SW 1271 (cell line): ENCODE measurements at regions not wholly inside any gene's neighbourhood (a gene's known extent, or its start where the extent isn't known, plus 50 kb on each side); places are given as distances from the start of the nearest gene placed in this dataset.
"Not testable (repeated sequence)": the region's sequence is repeated elsewhere in the genome, so short reads cannot be mapped to it uniquely, and the experiment has no call there.

ENCODE experiments used
- DNase-seq, 2 experiments: peaks; one replicate each; lab custom pipeline; 2025; lab: John Stamatoyannopoulos, UW

GRCh38 chr10:124242791-124243190 is 149.4 kb upstream of the CHST15 start:
- no peak for DNase-seq

GRCh38 chr10:124242365-124242764 is 149.0 kb upstream of the CHST15 start:
- DNase-seq: no peak

GRCh38 chr10:124241510-124241909 is 148.1 kb upstream of the CHST15 start:
- not testable (repeated sequence) for DNase-seq

- DNase-seq: no peak
Measured at GRCh38 chr10:124240839-124241291, 147.5 kb upstream of the CHST15 start.

GRCh38 chr10:124239696-124240095 is 146.3 kb upstream of the CHST15 start:
- DNase-seq: no peak

GRCh38 chr10:124239134-124239533 is 145.7 kb upstream of the CHST15 start:
- DNase-seq: no peak

DNA sequence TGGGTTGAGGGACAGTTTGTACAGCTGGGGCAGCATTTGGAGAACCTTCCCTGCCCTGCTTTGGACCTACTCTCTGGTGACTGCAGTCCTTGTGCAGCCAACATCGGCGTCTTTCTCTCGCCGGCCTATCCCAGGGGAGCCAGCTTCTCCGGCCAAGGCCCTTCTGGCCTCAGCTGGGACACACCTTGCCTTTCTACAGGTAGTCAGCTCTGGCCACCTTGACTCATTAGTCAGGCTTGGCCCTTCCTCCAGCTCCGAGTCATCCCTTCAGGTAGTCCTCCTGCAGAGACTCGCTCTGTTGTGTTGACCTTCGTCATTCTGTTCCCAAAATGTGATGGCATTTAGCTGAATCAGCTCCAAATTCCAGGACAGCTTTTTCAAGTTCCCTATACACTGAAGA is 145.0 kb upstream of the CHST15 start:
- no peak for DNase-seq

- no peak for DNase-seq
Measured at GRCh38 chr10:124237282-124237961, 144.0 kb upstream of the CHST15 start.

- no peak for DNase-seq
Measured at GRCh38 chr10:124236816-124237215, 143.4 kb upstream of the CHST15 start.

DNA sequence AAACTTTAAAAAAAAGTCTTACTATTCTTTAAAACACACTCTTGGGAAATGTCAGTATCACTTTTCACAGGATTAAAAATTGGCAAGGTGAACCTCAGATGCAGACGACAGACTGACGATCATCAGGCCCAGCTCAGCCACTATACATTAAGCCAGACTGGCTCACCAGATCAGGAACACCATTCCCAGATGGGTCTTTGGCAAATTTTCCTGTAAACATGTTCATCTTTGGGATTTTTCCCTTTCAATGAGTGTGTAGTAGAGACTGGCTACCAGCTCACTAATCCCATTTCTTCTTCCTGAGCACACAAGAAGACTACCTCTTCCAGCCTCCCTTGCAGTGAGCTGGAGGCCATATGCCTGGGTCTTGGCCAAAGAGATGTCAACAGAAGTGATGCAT is 142.7 kb upstream of the CHST15 start:
- no peak for DNase-seq

GRCh38 chr10:124235232-124235631 is 141.8 kb upstream of the CHST15 start:
- DNase-seq: no peak

- DNase-seq: no peak
Measured at GRCh38 chr10:124233546-124234138, 140.2 kb upstream of the CHST15 start.

- no peak for DNase-seq
Measured at GRCh38 chr10:124232686-124233545, 139.5 kb upstream of the CHST15 start.

- no peak for DNase-seq
Measured at GRCh38 chr10:124231168-124232155, 138.1 kb upstream of the CHST15 start.

GRCh38 chr10:124230635-124231167 is 137.3 kb upstream of the CHST15 start:
- no peak for DNase-seq

- DNase-seq: no peak
Measured at GRCh38 chr10:124229989-124230634, 136.7 kb upstream of the CHST15 start.

GRCh38 chr10:124229201-124229988 is 136.0 kb upstream of the CHST15 start:
- DNase-seq: no peak

DNA sequence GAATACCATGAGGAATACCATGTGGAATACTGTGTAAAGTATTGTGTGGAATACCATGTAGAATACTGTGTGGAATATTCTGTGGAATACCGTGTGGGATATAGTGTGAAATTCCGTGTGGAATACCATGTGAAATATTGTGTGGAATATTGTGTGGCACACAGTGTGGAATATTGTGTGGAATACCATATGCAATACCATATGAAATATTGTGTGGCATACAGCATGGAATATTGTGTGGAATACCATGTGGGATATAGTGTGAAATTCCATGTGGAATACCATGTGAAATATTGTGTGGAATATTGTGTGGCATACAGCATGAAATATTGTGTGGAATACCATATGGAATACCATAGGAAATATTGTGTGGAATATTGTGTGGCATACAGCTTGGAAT is 135.1 kb upstream of the CHST15 start:
- DNase-seq: no peak

- no peak for DNase-seq
Measured at GRCh38 chr10:124227988-124228387, 134.6 kb upstream of the CHST15 start.
